HG02588 (cell line): ENCODE measurements at regions not wholly inside any gene's neighbourhood (a gene's known extent, or its start where the extent isn't known, plus 50 kb on each side); places are given as distances from the start of the nearest gene placed in this dataset.

Experiments used
- ATAC-seq: cut with Tn5 transposase; IDR thresholded peaks from one replicate; pipeline ENCODE4 v1.9.1; 2021; ENCODE audit warnings: mild to moderate bottlenecking, moderate library complexity; ENCODE audit not compliant: unreplicated experiment

DNA sequence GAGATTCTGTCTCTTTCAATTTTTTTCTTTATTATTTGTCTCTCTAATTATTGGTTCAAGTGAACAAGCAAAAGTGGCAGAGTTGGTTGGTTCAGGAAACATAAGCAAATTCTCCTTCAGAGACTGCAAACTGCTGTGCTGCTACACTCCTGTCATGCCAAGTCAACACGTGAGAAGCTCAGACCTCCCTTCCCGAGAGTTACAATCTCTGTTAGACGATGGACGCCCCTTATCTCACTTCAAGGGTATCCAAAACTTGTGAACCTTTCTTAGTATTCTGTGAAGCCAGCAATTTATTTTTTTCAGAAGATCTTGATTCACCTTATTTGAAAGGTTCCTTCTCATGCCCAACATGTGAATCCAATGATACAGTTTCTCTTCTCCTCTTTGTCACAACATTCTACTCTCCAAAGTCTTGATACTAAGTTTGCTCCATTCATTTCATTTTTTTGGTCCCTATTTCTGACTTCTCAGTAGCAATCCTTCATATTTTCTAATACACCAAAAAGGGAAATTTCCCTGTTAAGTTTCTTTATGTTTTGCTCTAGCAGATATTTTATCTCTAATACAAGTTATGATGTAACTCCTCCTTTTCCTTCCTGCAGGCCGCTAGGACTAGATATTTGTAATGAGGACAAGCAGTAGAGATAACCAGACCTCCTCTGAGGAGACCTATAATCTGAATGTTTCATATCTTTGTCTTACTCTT lies 448.8 kb upstream of the CITED2 start:
- no peak for ATAC-seq

DNA sequence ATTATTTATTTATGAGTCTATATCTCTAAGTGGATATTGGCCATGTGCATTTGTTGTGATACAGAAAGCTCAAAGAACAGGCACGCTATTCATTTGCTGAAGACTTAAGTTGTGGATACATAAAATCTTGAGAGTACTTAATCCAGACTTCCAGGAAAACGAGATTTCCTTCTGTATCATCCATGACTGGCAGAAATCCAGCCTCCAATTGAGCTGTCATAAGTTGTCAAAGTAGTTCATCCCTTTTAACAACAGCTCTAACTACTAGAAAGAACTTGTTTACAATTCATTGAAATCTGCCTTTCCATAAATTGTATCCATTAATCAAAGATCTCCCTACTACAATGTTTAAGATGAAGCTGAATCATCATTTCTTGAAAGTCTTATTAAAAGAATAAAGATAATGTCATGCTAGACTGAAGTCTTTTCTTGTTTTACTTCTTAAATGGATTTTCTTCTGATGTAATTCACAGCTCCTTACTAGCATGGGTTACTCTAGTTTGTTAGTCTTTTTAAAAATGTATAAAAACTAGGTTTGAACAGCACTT lies 447.3 kb upstream of the CITED2 start:
- ATAC-seq = no peak

DNA sequence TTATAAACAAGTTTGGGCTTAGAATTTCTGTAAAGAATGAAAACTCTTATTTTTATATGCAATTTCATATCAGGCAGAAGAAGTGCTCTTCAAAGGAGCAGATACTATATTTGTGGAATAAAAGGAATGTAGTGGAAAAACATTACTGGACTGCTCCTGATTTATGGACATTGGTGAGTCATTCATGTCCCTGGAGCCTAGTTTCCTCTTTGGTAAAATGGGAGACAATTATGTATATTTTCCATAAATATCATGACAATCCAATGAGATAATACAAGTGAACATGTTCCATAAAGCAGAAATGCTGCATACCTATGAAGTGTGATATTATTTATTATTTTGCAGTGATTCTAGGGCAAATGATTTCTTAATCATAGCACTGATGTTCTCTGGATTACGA lies 445.8 kb upstream of the CITED2 start:
- no peak for ATAC-seq

DNA sequence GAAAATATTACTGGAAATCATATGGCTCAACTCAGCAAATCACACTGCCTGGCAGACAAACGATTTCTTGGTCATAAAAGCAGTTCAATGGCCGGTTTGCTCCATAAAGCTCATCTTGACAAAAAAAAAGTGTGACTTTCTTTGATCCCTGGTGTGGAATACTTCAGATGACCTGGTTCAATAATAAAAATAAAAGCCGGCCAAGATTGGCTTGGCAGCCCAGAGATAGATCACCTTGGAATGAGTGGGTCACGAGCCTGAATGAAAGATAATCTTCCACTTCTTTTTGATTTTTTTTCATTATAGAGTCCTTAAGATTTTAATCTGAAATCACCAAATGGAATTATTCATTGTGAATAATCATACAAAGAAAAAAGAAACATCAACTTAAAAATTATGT lies 445.3 kb upstream of the CITED2 start:
- ATAC-seq = no peak

DNA sequence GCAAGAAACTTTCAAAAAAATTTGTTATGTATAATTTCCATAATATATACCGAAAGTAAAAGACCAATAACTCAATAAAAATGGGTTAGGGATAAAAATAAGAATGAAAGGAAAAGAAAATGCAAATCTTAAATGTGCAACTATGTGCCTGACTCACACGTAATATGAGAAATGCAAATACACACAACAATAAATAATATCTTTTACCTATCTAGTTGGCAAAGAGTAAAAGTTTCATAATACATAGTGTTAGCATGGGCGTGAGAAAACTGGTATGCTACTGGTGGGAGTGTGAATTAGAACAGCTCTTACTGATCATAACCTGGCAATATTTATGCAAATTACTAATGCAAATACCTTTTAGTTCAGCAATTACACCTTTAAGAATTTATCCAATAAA lies 438.5 kb upstream of the CITED2 start:
- ATAC-seq = no peak

DNA sequence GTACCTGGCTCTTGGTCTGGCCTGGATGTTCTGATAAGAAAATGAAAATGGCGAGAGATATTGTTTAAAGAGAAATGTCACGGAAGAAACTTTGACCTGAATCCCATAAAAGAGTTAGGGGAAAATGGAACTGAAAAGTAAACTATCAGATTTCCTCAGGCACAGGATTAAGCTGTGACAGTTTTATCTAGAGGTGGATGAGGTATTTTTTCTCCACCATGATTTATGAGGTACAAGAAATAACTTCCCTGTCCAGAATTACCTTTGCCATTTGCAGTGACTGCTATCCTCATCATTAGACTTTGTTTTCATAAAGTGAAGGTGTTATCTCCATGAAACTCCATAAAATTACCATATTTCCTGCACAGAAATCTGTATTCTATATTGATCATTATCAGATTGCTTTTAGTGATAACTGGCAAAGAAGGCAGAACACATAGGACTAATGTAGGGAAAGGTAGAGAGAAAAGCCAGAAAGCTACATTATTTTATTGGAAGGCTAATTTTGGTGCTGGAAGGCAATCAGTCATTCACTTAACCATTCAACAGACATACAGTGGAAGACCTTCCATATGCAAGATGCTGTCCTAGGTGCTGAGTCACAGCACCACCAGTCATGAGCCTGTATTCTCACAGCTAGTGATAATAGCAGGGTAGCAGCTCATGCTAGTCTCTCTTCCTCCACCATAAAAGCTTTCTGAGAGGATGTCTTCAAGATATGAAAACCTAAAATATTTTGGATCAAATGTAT lies 427.3 kb upstream of the CITED2 start:
- ATAC-seq = no peak

DNA sequence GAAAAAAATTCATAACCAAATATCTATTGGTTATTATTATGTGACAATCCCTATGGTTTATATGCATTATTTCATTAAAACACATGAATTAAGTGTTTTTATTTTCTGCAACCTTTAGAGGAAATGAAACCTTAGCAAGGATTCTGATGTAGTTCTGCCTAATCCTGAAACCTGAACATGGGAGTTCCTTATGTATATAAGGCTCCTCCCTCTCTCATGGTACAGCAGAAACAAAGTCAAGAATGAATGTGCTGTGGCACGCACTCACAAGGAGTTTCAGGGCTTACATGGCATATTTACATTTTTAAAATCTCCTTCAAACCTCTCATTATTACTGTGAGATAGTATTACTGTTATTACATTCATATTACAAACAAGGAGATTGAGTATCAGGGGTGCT lies 426.4 kb upstream of the CITED2 start:
- ATAC-seq = peak; percentile 76

DNA sequence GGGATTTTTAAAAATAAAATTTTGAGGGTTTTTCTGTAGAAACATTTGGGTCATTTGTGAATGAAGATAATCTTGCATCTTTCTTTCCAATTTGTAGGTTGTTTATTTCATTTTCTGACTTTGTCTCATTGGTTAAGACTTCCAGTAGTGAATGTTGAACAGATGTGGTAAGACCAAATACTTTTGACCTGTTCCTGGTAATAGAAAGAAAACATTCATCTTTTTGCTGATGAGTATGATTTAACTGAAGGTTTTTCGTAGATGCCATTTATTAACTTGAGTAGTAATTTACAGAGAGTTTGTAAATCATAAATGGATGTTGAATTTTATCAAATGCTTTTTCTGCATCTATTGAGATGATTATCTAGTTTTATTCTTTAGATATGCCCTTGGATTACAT lies 416.1 kb upstream of the CITED2 start:
- ATAC-seq = no peak

DNA sequence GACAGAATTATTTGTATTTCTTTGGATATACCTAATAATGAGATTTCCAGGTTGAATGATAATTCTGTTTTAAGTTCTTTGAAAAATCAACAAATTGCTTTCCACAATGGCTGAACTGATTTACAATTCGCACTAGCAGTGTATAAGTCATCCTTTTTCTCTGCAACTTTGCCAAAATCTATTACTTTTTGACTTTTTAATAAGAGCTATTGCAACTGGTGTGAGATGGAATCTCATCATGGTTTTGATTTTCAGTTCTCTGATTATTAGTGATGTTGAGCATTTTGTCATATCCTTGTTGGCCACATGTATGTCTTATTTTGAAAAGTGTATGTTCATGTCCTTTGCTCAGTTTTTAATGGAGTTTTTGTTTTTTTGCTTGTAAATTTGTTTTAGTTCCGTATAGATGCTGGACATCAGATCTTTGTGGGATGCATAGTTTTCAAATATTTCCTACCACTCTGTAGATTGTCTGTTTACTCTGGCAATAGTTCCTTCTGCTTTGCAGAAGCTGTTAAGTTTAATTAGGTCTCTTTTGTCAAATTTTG lies 409.8 kb upstream of the CITED2 start:
- no peak for ATAC-seq

DNA sequence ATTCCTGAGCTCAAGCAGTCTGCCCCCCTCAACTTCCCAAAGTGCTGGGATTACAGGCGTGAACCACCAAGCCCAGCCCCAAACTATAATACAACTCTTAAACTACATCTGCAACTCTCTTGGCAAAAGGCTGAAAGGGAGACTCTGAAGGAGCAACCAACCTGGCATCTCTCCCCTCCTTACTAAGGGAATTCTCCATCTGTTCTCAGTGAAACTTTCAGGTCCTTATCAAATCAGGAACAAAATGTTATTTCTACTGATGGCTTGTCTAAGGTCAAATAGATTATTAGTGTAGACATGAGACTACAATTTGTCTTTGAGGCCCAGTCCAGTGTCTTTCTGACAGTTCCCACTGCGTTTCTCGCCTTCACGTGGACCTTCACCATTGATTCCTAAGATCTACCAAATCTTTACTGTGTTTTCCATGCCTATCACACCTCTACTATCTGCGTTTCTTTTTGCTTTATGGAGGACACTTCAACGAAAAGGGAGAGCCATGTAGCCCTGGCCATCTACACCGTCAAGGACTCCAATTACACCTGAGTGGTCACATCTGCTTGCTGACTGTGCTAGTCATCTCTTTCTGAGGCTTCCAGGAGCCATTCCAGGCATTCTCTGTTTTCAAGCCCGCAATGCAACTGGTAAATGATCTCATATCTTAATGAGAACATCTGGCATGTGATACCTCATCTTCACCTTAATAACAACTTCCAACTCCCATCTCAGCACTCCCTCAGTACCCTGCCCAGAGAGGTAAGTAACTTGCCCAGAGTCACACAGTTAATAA lies 405.7 kb upstream of the CITED2 start:
- no peak for ATAC-seq

DNA sequence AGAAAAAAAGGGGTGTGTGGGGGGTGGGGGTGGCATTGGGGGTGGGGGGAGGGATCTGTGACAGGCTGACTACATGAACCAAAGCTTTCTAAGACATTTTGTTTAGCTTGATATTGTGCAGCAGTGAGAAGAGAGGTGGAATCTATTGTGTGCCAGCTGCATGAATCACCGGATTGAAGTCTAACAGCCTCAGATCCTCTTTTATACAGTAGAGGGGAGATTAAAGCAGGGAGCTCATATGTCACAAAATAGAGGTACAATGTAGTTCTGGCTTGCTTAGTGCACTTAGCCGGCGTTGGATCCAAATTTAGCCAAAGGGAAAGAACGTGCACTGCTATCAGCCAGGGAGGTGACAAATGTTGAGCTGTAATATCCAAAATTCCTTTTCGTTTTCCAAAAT lies 404.2 kb upstream of the CITED2 start:
- no peak for ATAC-seq

DNA sequence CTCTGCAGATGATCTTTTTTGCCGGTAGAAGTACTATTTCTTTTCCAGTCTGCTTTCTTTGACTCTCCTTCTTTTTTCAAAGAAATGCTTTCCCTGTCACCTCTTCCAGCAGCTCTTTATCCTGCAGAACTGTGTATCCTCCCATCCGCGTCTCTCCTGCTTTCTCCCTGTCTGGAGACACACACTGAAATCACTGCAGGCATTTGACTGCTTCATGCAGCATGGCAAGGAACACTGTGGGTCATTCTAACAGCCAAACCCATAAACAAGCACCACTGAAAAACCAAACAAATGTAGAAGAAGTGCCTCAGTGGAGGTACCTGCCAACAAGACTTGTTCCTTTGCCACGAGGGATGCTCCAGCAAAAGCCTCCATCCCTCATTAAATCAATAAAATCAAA lies 403.7 kb upstream of the CITED2 start:
- no peak for ATAC-seq

DNA sequence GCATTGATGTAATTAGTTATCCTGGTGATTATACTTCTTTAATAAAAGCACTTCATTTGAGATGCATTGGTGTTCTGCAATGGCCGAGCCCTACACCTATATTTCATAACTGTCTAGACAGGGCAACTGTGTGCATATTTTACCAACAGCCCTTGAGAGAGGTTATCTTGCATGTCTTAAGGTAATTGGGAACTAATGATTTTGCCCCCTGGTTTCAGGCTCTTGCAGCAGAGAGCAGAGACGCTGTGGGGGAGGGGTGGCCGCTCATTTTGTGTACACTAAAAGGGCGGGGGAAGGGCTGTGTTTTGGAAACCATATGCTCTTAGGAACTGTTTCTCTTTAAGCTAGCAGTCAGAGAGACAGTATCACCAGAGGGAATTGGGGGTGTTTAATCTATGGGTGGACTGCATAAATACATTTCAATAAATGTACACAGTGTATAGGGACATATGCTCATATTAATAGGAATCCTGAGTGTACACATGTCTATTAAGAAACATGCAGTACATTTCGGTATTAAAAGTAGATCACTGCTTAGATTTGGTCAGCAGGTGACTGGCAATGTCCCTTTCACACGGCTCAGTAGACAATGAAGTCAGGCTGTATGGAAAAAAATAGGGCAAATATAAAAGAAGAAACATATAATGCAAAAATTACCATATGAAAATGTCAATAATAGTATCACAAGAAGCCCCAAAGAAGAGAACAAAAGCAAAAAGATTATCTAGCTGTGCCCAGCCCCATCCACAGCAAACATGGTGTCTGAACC lies 402.9 kb upstream of the CITED2 start:
- no peak for ATAC-seq

DNA sequence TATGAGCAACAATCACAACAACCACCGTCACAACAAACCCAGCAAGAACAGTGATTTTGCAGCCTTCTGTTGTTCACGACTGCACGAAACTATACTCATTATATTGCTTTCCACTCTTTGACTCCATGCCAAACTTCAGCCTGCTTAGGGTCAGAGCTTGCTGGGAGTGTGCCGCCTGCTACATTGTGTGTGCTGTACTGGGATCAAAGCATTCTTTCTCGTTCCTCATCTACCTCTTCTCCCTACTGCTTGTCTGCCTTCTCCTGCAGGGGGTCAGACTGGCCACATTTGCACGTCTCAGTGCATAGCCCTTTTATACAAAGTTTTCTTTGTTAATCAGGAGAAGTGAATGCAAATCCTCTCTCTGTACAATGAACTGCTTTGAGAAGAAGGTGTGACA lies 401.6 kb upstream of the CITED2 start:
- ATAC-seq = no peak

DNA sequence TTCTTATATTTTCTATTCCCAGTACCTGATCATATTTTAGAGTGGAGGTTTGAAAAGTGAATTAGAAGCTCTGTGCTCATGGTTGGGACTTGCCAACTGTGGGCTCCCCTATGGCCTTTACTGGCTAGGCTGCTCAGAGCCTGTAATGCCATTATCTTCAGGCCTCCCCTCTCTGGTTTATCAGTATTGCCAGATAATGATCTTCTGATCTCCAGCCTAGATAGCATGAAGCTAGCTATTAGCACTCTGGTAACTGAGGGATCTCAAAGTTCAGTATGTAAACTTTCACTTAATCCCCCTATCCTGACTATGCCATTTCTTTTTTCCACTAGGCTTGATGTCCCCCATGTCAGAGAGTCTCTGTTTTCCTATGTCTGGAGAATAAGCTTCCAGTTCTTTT lies 393.7 kb upstream of the CITED2 start:
- no peak for ATAC-seq

DNA sequence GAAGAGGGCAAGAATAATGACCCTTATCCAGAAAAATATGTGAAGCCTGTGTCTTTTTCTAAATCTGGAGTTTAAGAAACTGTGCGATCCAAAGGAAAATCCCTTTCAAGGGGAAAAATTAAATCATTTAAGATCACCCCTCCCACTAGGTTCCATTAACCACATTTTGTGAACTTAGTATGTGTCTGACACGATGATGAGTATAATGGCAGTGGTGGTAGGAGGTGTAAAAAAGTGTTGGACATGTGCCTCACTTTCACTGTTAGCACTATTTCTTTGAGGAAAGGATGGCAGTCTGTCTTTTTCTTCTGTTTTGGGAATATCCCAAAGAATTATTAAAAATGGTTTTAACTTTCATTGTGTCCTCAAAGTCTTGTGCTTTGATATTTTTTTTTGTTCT lies 392.3 kb upstream of the CITED2 start:
- ATAC-seq = no peak

DNA sequence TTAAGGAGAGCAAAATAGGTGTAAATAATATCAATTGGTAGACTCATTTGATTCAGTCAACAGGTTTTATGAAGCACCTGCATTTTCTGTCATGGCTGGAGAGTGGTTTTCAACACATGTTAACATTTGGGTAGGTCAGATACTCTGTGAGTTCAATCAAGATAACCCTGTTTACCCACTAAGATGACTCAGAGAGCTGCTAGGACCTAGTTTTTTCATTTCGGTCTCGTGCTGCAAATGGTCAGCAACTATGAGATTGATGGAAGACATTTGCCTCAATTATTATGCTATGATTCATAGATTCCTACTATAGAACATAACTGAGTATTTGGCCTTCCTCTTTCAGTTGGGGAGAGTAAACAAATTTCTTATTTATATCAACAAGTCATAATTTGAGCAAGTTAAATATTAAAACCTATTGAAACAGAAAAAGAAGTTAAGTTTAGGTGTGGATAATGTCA lies 391.4 kb upstream of the CITED2 start:
- ATAC-seq = no peak

DNA sequence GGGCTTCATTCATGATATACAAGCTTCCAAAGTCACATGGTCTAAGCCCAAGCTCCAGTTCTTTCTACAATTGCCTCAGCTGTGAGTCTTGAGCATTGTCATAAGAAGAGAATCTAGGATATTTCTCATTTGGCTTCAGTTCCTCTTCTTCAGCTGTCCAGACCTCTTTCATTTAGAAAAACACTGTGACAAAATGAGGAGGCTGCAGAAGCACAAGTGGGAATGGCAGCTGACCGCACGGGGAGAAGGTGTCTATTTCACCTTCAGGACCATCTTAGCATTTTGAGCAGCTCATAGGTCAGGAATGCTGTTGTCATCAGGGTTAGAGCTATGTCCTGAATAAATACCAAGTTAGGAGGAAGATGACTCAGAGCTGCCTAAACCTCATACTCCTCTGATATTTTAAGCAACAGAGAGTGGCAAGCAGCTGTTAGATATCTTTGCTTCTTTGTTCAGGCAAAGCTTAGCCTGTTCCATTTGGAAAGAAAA lies 390.1 kb upstream of the CITED2 start:
- peak; percentile 86 for ATAC-seq

DNA sequence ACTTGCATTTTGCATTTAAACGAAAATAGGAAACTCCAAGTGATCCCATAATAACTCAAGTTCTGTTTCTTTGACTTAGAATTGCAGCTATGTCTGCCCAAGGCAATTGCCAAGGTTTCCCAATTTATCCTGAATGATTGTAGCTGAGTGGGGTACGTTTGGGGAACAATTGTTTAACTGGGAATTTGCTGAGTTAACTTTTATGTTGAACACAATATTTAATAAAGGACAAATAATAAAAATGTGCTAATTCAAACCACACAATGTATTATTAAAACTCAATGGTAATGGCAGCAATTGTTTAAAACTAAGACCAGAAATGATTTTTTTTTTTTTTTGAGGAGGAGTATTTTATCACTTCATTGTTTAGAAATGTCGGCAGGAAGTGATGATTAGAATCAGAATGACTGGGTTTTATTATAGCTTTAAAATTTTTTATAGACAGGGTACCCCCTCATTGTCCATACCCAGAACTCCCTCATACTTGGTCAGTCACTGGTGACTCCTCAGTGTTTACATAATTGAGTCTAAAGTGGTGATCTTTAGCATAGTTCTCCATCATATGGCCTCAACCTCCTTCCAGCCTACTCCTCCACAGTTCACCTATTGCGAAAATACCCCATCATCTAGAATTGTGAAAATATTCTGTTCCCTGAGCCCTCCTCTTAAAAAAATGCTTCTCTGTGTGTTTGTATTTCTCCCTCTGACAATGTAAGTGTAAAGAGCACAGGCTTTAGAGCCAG lies 389.2 kb upstream of the CITED2 start:
- no peak for ATAC-seq

DNA sequence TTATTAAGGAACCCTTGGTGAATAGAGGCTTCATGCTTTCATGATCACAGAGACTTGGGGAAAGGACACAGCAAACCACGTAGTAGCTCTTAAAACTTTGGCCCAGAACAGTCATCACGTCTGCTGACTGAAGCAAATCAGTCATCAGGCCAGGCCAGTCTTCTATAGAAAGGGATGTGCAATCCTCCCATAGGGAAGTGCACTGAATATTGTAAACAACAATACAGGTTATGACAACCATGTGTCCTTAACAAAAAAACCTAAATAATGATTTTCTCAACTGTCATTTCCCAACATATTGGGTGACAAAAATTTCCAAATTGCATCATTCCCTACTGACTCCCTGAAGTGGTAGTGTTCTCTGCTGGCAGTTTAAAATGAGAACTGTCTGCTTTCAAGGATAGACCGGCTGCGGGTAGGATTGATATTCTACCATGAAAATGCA lies 388.2 kb upstream of the CITED2 start:
- ATAC-seq = peak; percentile 36
